Body of pancreas (tissue), 4 donors: ENCODE measurements at regions not wholly inside any gene's neighbourhood (a gene's known extent, or its start where the extent isn't known, plus 50 kb on each side); places are given as distances from the start of the nearest gene placed in this dataset.

Source experiments
- ATAC-seq: fragments of 150-250 bp; one replicate; pipeline ENCODE4 v1.9.1; 2016
- DNase-seq, 4 donors: peaks; one replicate each; pipeline ENCODE4 v3.0.0-alpha.2; 2019
- H3K27ac ChIP-seq, 4 donors: fragments of 200-600 bp; sonication (generic); 1 replicate in 3 of 4; 2 replicates in 1 of 4; pipeline versions ENCODE4 v1.5.1 to v1.6.1; 2016 to 2019; ENCODE audit warnings: mild to moderate bottlenecking in 1 of 4, mixed read lengths in 1 of 4, moderate library complexity in 1 of 4
- H3K27me3 ChIP-seq, 2 donors: fragments of 200-600 bp; sonication (generic); one replicate each; pipeline ENCODE4 v1.6.0; 2016; ENCODE audit warnings: mild to moderate bottlenecking in 1 of 2
- H3K36me3 ChIP-seq, 2 donors: fragments of 200-600 bp; sonication (generic); replicated peaks in 1 of 2; 2 replicates each; pipeline ENCODE4 v1.5.1; 2016; ENCODE audit warnings: low read depth in 2 of 2; ENCODE audit not compliant: insufficient read depth in 1 of 2
- H3K4me1 ChIP-seq: fragments of 200-600 bp; sonication (generic); one replicate; pipeline ENCODE4 v1.6.0; 2016
- H3K4me3 ChIP-seq, 2 donors: fragments of 200-600 bp; sonication (generic); 1 replicate in 1 of 2; 2 replicates in 1 of 2; pipeline ENCODE4 v1.5.1; 2016 to 2019
- H3K9me3 ChIP-seq, 3 donors: fragments of 200-600 bp; sonication (generic); 1 replicate in 2 of 3; 2 replicates in 1 of 3; pipeline ENCODE4 v1.5.1; 2016
- CTCF ChIP-seq, 7 experiments: fragments of 450-650 bp in 4 of 7; fragments of 200-600 bp in 3 of 7; sonication (generic) in 3 of 7; IDR thresholded peaks; one replicate each; pipeline ENCODE4 v1.5.1; 2016 to 2019; ENCODE audit warnings: antibody characterized with exemption in 7 of 7
- POLR2A ChIP-seq, 3 donors: fragments of 450-650 bp; IDR thresholded peaks; one replicate each; pipeline ENCODE4 v1.6.1; 2016; ENCODE audit warnings: antibody characterized with exemption in 3 of 3, mild to moderate bottlenecking in 2 of 3
- WGBS, 2 donors: methylation state at CpG; one replicate each; pipeline ENCODE4 v1.1.5; 2017; 5-methylcytosine and 5-hydroxymethylcytosine counted together
- intact Hi-C: fragments of 100-400 bp; cut with DNase I; formaldehyde crosslinking; loops from one replicate; pipeline ENCODE4 v1.15.1; 2023

DNA sequence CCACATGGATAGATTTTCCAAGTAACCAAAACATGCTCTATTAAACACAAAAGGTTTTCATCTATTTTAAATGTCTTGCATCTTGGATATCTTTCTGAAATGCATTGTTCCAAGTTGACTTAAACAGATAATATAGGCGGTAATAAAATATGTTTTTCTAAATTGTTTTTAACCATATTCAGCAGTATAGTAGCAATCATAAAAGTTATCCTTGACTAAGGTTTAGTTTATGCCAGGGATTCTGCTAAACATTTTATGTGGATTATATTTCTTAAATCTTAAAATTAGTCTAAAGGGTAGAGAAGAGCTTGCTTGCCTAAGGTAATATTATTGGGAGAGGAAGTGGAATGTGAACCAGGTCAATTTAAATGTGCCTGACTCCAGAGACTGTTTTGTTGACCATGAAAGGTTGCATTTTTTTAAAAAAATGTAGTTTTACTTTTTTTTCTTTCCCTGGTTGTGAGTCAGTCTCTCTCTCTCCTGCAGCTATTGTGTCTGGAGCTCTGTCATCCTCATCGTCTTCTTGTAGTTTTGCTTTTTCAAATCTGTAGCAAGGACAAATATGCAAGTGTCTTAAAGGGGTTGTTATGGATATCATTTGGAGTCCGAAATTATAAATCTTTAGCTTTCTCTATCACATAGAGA lies 309.1 kb upstream of the COL3A1 start:
- H3K9me3 ChIP-seq: no peaks in the 10 kb centered on the region
- H3K27ac ChIP-seq: no peak overlapping the region
- ATAC-seq (no peak), DNase-seq (no peak)
- TF ChIP-seq CTCF (IDR thresholded peaks at IDR 0.05) (no peak), POLR2A (IDR thresholded peaks at IDR 0.05) (no peak)
- intact Hi-C loops: no loop called here
- 64 to 78% methylated on average over 3 of the region's 3 CpGs for WGBS, 2 donors
- H3K4me1 ChIP-seq: no peaks in the 10 kb centered on the region
- H3K4me3 ChIP-seq: no peak overlapping the region
- H3K27me3 ChIP-seq: no peaks in the 10 kb centered on the region
- H3K36me3 ChIP-seq: no peaks in the 10 kb centered on the region

DNA sequence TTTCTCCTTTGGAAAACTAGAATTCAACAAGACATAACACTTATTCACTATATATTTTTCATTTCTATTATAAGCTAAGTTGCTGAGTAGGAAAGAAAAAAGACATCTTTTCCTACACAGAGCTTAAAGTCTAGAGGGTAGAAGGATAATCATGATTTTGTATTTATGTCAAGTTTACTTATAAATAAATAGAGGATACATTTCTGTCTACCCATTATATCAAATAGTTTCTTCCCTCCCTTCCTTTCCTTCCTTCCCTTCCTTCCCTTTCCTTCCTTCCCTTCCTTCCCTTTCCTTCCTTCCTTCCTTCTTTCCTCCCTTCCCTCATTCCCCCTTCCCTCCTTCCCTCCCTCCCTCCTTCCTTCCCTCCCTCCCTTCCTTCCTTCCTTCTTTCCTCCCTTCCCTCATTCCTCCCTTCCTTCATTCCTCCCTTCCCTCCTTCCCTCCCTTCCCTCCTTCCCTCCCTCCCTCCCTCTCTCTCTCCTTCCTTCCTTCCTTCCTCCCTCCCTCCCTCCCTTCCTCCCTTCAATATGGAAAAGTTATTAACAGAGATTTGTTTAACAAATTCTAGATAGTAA lies 308.4 kb upstream of the COL3A1 start:
- intact Hi-C loops: no loop called here
- ATAC-seq: no peak
- TF ChIP-seq POLR2A (IDR thresholded peaks at IDR 0.05): no peak
- no peak for TF ChIP-seq CTCF (IDR thresholded peaks at IDR 0.05)
- no peak for DNase-seq
- no peaks in the 10 kb centered on the region for H3K27me3 ChIP-seq
- no peaks in the 10 kb centered on the region for H3K36me3 ChIP-seq
- no peaks in the 10 kb centered on the region for H3K9me3 ChIP-seq
- H3K27ac ChIP-seq: no peak overlapping the region
- no peak overlapping the region for H3K4me3 ChIP-seq
- H3K4me1 ChIP-seq: no peaks in the 10 kb centered on the region

GRCh38 chr2:188666503-188666902 lies 307.7 kb upstream of the COL3A1 start:
- intact Hi-C loops: no loop called here
- H3K9me3 ChIP-seq: no peaks in the 10 kb centered on the region
- ATAC-seq (no peak), DNase-seq (no peak)
- H3K27ac ChIP-seq: no peak overlapping the region
- no peaks in the 10 kb centered on the region for H3K36me3 ChIP-seq
- TF ChIP-seq POLR2A (IDR thresholded peaks at IDR 0.05): no peak
- TF ChIP-seq CTCF (IDR thresholded peaks at IDR 0.05): no peak
- H3K27me3 ChIP-seq: no peaks in the 10 kb centered on the region
- H3K4me1 ChIP-seq: no peaks in the 10 kb centered on the region
- H3K4me3 ChIP-seq: no peak overlapping the region

DNA sequence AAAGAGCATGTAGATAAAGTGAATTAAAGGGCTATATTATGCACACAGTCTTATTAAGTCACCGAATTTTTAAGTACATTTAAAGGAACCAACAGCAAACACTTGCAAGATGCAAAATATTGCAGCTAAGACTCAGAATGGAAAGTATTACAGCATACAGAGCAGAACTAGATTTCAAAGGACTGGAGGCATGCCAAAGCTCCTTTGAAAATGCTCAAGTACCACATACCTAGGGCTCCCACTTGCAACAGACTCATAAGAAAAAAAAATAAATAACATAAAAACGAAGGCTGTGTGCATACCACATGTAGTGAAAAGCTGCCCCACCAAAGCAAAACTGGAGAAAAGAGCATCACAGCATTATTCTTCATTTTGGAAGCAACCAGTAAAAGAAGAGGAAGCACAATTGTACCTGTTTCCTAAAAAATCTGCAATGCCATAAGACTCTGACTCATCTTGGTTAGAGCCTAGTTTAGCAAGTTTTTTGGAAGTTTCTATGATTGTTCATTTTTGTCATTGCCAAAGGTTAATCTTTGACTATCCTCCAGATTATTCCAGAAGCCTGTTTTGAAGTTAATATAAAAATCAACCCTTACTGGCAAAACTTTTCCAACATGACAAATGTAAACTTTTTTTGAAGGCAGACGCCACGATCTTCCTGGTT lies 306.0 kb upstream of the COL3A1 start:
- intact Hi-C loops: no loop called here
- Histone ChIP-seq H3K36me3 (no peaks in the 10 kb centered on the region), H3K4me3 (no peak overlapping the region), H3K27me3 (no peaks in the 10 kb centered on the region), H3K9me3 (no peaks in the 10 kb centered on the region), H3K4me1 (no peaks in the 10 kb centered on the region), H3K27ac (no peak overlapping the region)
- TF ChIP-seq POLR2A (IDR thresholded peaks at IDR 0.05) (no peak), CTCF (IDR thresholded peaks at IDR 0.05) (no peak)
- DNase-seq (no peak), ATAC-seq (no peak)
- WGBS, 2 donors: 38 to 46% methylated on average over 4 of the region's 4 CpGs
